ENCODE measurements at regions not wholly inside any gene's neighbourhood (a gene's known extent, or its start where the extent isn't known, plus 50 kb on each side); places are given as distances from the start of the nearest gene placed in this dataset.

- no peak for ATAC-seq
- TF ChIP-seq EP300 (IDR thresholded peaks at IDR 0.05) (no peak), POLR2AphosphoS5 (IDR thresholded peaks at IDR 0.05) (no peak), CTCF (IDR thresholded peaks at IDR 0.05) (no peak), POLR2A (IDR thresholded peaks at IDR 0.05) (no peak)
- H3K27me3 ChIP-seq: no peaks in the 10 kb centered on the region
- H3K4me3 ChIP-seq: no peak overlapping the region
- H3K27ac ChIP-seq: no peak overlapping the region
- H3K36me3 ChIP-seq: no peaks in the 10 kb centered on the region
- H3K4me1 ChIP-seq: no peaks in the 10 kb centered on the region
- 88 to 100% methylated on average over 2 to 4 of the region's 4 CpGs for WGBS, 2 donors (ENCODE audit: low coverage in 1 of 2)
- H3K9me3 ChIP-seq: no peaks in the 10 kb centered on the region
Measured at GRCh38 chr3:147872568-147872967, 463.4 kb downstream of the ZIC1 start.

- no peak for TF ChIP-seq EP300 (IDR thresholded peaks at IDR 0.05)
- no peak for TF ChIP-seq POLR2AphosphoS5 (IDR thresholded peaks at IDR 0.05)
- no peak for TF ChIP-seq POLR2A (IDR thresholded peaks at IDR 0.05)
- TF ChIP-seq CTCF (IDR thresholded peaks at IDR 0.05): no peak
- ATAC-seq: no peak
- Histone ChIP-seq H3K27ac (no peak overlapping the region), H3K4me3 (no peak overlapping the region), H3K36me3 (no peaks in the 10 kb centered on the region), H3K4me1 (no peaks in the 10 kb centered on the region), H3K9me3 (peaks cover 0 to 10% (median 0%) of the 10 kb centered on the region in 3 donors), H3K27me3 (no peaks in the 10 kb centered on the region)
- WGBS, 2 donors (ENCODE audit: low coverage in 1 of 2): 50 to 73% methylated on average over 2 of the region's 2 CpGs
Measured at GRCh38 chr3:147875498-147875897, 466.3 kb downstream of the ZIC1 start.

DNA sequence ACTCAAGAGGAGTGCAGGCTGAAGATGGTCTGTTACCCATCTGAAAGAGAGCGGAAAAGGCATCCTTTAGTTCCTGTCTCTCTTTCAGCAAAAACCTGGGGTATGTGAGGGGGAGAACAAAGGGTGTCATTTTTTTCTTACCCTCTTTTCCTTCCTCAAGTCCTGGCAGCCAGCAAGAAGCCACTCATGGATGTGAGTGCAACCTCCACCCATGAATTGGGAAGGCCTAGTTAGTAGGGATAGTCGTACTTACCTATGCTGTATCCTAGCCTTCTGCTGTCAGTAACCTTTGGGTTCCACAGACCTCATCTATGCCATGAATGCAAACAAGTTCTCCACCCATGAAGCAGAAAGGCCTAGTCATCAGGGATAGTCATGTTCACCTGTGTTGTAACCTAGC lies 472.8 kb downstream of the ZIC1 start:
- Histone ChIP-seq H3K4me1 (no peaks in the 10 kb centered on the region), H3K4me3 (no peak overlapping the region), H3K9me3 (peaks cover 0 to 42% (median 0%) of the 10 kb centered on the region in 3 donors), H3K27me3 (no peaks in the 10 kb centered on the region), H3K36me3 (no peaks in the 10 kb centered on the region), H3K27ac (no peak overlapping the region)
- no peak for TF ChIP-seq CTCF (IDR thresholded peaks at IDR 0.05)
- TF ChIP-seq POLR2A (IDR thresholded peaks at IDR 0.05): no peak
- no peak for TF ChIP-seq EP300 (IDR thresholded peaks at IDR 0.05)
- no peak for TF ChIP-seq POLR2AphosphoS5 (IDR thresholded peaks at IDR 0.05)
- 60 to 71% methylated on average over 1 of the region's 2 CpGs for WGBS, 2 donors (ENCODE audit: low coverage in 1 of 2)
- no peak for ATAC-seq

DNA sequence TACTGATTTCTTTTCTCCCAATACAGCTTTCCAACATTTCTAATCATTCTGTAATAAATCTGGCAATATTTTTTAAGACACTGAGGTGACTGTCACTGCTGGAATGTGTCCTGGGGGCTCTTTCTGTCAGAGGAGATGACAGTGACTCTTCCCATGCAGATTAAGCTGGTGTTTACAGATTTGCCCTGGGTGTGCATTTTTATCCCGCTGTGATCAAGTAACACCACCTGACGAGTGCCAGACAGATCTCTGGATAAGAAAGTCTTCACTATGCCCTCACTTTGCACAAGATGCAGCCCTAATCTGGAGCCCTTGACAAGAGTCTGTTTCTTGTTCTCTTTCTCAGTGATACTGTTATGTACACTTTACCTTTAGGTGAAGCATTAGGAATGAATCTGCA lies 477.7 kb downstream of the ZIC1 start:
- no peak for TF ChIP-seq EP300 (IDR thresholded peaks at IDR 0.05)
- TF ChIP-seq POLR2AphosphoS5 (IDR thresholded peaks at IDR 0.05): no peak
- no peak for TF ChIP-seq CTCF (IDR thresholded peaks at IDR 0.05)
- no peak for TF ChIP-seq POLR2A (IDR thresholded peaks at IDR 0.05)
- H3K4me1 ChIP-seq: no peaks in the 10 kb centered on the region
- no peak overlapping the region for H3K27ac ChIP-seq
- H3K9me3 ChIP-seq: peaks cover 0 to 18% (median 0%) of the 10 kb centered on the region in 3 donors
- no peaks in the 10 kb centered on the region for H3K27me3 ChIP-seq
- H3K36me3 ChIP-seq: no peaks in the 10 kb centered on the region
- ATAC-seq: no peak
- 29 to 31% methylated on average over 2 of the region's 2 CpGs for whole genome bisulfite sequencing, 2 donors (ENCODE audit: low coverage in 1 of 2)
- no peak overlapping the region for H3K4me3 ChIP-seq

DNA sequence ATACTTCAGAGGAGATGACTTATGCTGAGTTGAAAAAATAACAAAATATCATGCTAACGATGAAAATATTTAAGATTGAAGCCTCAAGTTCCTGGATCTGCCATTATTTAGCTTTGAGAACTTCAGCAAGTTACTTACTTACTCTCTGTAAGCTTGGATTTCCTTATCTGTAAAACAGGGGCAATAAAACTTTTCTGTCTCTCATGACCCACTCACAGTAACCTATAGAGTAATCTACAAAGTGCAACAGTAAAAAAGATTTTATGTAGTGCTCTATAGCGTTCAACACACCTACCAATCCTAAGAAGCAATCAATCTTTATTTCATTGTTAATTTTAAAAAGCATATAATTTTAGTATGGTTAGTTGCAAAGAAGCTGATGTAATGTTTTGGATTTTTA lies 478.6 kb downstream of the ZIC1 start:
- H3K4me3 ChIP-seq: no peak overlapping the region
- ATAC-seq: no peak
- no peak overlapping the region for H3K27ac ChIP-seq
- H3K27me3 ChIP-seq: no peaks in the 10 kb centered on the region
- 61 to 92% methylated on average over 2 of the region's 2 CpGs for WGBS, 2 donors (ENCODE audit: low coverage in 1 of 2)
- no peaks in the 10 kb centered on the region for H3K36me3 ChIP-seq
- TF ChIP-seq POLR2AphosphoS5 (IDR thresholded peaks at IDR 0.05): no peak
- TF ChIP-seq POLR2A (IDR thresholded peaks at IDR 0.05): no peak
- no peak for TF ChIP-seq EP300 (IDR thresholded peaks at IDR 0.05)
- no peak for TF ChIP-seq CTCF (IDR thresholded peaks at IDR 0.05)
- peaks cover 0 to 9% (median 0%) of the 10 kb centered on the region in 3 donors for H3K9me3 ChIP-seq
- H3K4me1 ChIP-seq: no peaks in the 10 kb centered on the region

All from gastroesophageal sphincter (tissue), 4 donors.